Spinal cord (tissue), 9 donors: ENCODE measurements at regions not wholly inside any gene's neighbourhood (a gene's known extent, or its start where the extent isn't known, plus 50 kb on each side); places are given as distances from the start of the nearest gene placed in this dataset.

ENCODE experiments used
- DNase-seq, 6 donors: peaks; one replicate each; pipeline versions ENCODE4 v3.0.0 to v3.0.0-alpha.2; 2013 to 2015; ENCODE audit warnings: low spot score in 6 of 6, low read depth in 4 of 6
- H3K27ac ChIP-seq: one replicate; pipeline ENCODE4 v1.5.1; 2013; ENCODE audit warnings: low read depth, low read length, control low read depth
- H3K27me3 ChIP-seq: one replicate; pipeline ENCODE4 v1.6.1; 2013; ENCODE audit warnings: low read length; ENCODE audit not compliant: control insufficient read depth, insufficient read depth
- H3K36me3 ChIP-seq: one replicate; pipeline ENCODE4 v1.6.1; 2013; ENCODE audit warnings: low read length; ENCODE audit not compliant: control insufficient read depth, insufficient read depth
- H3K4me1 ChIP-seq: one replicate; pipeline ENCODE4 v1.6.1; 2013; ENCODE audit warnings: low read length; ENCODE audit not compliant: control insufficient read depth, insufficient read depth
- H3K4me3 ChIP-seq: one replicate; pipeline ENCODE4 v1.5.1; 2013; ENCODE audit warnings: low read depth, low read length, control low read depth
- H3K9me3 ChIP-seq: one replicate; pipeline ENCODE4 v1.6.1; 2013; ENCODE audit warnings: low read length; ENCODE audit not compliant: control insufficient read depth, insufficient read depth
- WGBS: methylation state at CpG from one replicate; pipeline ENCODE4 v1.1.5; 2013; ENCODE audit warnings: missing lambda C conversion rate; ENCODE audit not compliant: insufficient coverage; 5-methylcytosine and 5-hydroxymethylcytosine counted together
- donor health status: healthy.

DNA sequence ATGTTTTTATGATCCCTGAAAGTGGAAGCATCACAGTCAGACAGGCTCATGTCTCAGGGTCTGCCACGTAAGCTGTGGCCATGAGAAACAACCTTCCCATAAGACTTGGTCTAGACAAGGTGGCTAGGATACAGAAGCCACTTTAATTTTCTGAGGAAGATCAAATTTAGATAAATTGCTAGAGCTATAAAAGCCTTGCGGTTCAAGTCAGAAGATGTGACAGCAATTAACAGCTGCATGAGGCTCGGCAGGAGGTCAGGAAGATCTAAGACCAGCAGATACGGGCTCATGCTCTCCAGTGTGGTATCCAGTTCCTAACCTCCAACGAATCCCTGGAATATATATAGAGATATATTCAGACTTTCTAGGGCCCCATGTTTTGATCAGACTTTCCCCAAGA lies 577.1 kb downstream of the PLPP3 start:
- WGBS: 71% methylated on average over 2 of the region's 5 CpGs
- Histone ChIP-seq H3K4me1 (no peaks in the 10 kb centered on the region), H3K4me3 (no peak overlapping the region), H3K27me3 (no peaks in the 10 kb centered on the region), H3K9me3 (peaks cover 1% of the 10 kb centered on the region), H3K36me3 (no peaks in the 10 kb centered on the region), H3K27ac (no peak overlapping the region)
- DNase-seq: no peak

DNA sequence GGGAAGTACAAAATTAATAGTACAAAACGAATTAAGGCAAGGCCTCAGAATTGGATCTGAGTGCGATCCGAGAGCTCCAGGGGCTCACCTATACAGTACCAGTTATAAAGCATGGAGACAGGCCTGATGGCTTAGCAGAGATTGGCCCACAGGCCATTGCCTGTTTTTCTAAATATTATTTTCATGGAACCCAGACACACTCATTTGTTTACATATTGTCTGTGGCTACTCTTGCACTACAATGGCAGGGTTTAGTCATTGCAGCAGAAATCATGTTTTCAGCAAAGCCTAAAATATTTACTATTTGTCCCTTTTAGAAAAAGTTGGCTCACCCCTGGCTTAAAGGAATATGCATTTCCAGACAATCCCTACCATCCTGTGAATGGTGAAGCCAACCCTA lies 578.9 kb downstream of the PLPP3 start:
- Histone ChIP-seq H3K4me1 (no peaks in the 10 kb centered on the region), H3K4me3 (no peak overlapping the region), H3K27ac (no peak overlapping the region), H3K27me3 (no peaks in the 10 kb centered on the region), H3K9me3 (peaks cover 1% of the 10 kb centered on the region), H3K36me3 (no peaks in the 10 kb centered on the region)
- 78% methylated on average over 2 of the region's 3 CpGs for WGBS
- DNase-seq: no peak

DNA sequence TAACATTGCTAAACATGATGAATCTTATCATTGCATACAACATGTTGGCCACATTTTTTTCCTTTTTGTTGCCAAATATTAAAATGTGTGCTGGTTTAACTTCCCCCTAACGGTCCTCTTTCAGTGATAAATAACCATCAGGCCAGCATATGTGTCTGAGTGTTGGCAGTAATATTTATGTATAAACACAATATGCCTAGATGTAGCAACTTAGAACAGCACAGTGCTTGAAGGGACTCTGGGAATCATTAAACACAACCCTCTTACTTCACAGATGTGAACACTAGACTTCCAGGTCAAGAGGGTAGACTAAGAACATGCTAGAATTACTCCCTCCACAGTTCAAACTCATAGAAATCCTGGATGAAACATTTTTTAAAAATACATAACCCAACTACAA lies 581.8 kb downstream of the PLPP3 start:
- H3K27me3 ChIP-seq: no peaks in the 10 kb centered on the region
- no peaks in the 10 kb centered on the region for H3K9me3 ChIP-seq
- peak in 1 of 6 donors; percentile 69 for DNase-seq
- H3K36me3 ChIP-seq: no peaks in the 10 kb centered on the region
- no peaks in the 10 kb centered on the region for H3K4me1 ChIP-seq
- no peak overlapping the region for H3K4me3 ChIP-seq
- WGBS: no CpG with 5 or more reads among the region's 1 CpG
- no peak overlapping the region for H3K27ac ChIP-seq

DNA sequence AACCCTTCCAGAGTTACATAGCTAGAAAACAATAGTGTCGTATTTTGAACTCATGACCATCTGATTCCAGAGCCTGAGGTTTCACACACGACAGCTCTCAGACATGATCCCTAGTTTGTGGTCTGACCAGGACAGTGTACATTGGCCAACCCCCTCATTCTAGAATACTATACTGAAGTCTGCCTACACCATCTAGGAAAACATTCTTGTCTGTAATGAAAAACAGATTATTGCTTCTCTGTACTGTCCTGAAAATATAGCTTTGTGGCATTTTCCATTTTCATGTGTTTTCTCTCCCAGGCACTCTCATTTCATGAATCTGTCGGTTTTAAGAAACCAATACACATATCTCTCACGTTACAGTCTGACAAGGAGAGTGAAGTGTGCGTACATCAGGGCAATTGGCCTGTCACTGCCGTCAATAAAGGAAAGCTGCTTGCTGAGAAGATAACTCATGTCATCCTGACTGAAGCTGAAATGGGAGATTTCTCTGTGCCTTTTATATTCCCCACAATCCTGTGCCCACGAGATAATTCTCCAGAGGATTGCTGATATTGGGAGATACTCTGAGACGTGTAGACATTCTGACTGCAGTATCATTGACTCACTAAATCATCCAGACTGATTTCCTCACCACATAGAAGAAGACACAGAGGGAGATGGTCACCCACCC lies 585.6 kb downstream of the PLPP3 start:
- H3K4me1 ChIP-seq: no peaks in the 10 kb centered on the region
- no peak overlapping the region for H3K27ac ChIP-seq
- no peaks in the 10 kb centered on the region for H3K9me3 ChIP-seq
- H3K27me3 ChIP-seq: no peaks in the 10 kb centered on the region
- 70% methylated on average over 2 of the region's 8 CpGs for WGBS
- peak in 1 of 6 donors; percentile 54 for DNase-seq
- H3K4me3 ChIP-seq: no peak overlapping the region
- H3K36me3 ChIP-seq: no peaks in the 10 kb centered on the region

DNA sequence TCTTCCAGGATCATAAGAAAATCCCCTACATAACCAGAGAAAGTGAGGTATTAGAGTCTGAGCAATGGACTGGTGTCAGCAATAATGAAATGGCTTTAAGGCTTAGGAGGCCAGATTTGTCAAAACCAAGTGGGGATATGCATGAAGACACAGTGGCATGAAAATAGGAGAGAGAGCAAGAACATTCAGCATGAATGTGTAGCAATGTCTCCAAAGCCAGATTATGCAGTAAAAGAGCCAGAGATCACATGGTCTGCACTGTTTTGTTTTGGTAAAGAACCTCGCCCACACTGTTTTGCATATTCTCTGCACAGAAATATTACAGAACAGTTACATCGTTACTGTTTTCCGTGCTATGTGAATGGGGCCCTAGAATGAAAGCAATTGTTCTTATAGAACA lies 589.4 kb downstream of the PLPP3 start:
- no peaks in the 10 kb centered on the region for H3K27me3 ChIP-seq
- no peaks in the 10 kb centered on the region for H3K4me1 ChIP-seq
- H3K9me3 ChIP-seq: no peaks in the 10 kb centered on the region
- no peak overlapping the region for H3K27ac ChIP-seq
- H3K4me3 ChIP-seq: no peak overlapping the region
- WGBS: 75% methylated on average over 2 of the region's 3 CpGs
- no peak for DNase-seq
- H3K36me3 ChIP-seq: no peaks in the 10 kb centered on the region

DNA sequence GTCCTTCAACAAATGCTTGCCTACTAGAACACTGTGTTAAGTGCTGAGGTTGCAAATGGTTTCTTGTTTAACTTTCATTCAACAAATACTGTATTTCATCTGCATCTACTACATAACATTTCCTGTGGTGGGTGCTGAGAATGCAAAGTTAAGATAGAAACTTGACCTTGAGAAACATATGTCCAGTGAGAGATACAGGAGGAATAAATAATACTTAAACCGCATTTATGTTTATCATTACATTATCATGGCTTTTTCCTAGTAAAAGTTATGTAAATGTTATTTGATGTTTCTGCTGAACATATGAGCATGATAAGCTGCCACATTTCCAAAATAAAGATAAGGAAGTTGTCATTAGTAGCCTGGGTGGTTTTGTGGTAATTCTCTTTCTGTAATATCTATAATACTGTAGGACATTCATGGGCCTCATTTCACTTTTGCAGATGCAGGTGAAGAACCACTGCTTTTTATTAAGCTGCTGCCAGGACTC lies 590.4 kb downstream of the PLPP3 start:
- Histone ChIP-seq H3K27ac (no peak overlapping the region), H3K27me3 (no peaks in the 10 kb centered on the region), H3K36me3 (no peaks in the 10 kb centered on the region), H3K4me3 (no peak overlapping the region), H3K9me3 (no peaks in the 10 kb centered on the region), H3K4me1 (no peaks in the 10 kb centered on the region)
- no peak for DNase-seq
- WGBS: no CpG with 5 or more reads among the region's 1 CpG

DNA sequence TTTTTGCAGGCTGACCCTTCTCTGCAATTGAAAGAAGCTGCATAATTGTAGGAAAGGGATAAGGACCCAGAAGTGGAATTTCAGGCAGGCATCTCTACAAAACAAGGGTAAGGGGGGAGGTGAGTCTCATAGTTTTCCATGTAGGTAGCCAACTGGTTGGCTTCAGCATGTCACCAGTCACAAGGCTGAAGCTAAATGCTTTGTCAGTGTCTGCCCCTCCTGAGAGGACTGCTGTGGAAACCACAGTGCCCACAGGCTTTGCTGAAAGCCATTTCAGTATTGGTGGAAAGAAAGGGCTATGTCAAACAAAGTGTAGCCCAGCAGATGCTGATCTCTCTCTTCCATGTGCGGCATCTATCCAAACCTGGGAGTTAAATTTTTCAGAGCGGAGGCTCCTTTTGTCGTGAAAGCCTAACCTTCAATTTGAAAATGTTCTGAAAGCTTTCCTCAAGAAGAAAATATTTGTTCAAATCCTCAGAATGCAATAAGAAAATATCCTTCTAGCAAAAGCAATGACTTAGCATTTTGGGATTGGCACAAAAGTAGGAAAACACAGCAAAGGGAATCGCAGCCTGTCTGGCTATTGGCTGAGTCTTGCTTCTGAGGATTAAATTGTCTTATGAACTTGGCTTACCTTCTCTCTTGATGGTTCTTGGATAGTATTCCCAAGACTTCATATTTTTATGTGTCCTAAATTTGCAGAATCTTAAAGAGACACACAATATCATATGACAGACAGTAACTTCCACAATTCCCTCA lies 591.7 kb downstream of the PLPP3 start:
- no CpG with 5 or more reads among the region's 4 CpGs for WGBS

DNA sequence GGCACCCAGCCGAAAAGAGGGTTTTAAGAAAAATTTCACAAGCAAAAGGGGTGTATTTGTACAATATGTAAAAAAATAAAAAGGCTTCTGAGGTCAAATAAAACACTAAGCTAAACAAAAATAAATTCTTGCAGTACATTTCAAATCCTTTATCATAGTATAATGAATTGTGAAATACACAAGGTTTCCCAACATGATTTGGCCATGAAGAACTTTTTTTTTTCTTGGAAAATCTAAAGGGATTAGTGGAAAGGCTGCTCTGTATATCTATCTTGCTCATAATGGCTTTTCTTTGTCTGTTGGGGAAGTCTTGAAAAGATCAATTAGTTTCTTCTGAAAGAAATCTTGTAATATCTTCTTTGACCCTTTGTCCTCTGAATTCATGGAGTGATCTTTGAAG lies 593.4 kb downstream of the PLPP3 start:
- Histone ChIP-seq H3K36me3 (no peaks in the 10 kb centered on the region), H3K4me1 (no peaks in the 10 kb centered on the region), H3K9me3 (no peaks in the 10 kb centered on the region), H3K27me3 (no peaks in the 10 kb centered on the region), H3K27ac (no peak overlapping the region), H3K4me3 (no peak overlapping the region)
- WGBS: no CpG with 5 or more reads among the region's 1 CpG
- DNase-seq: no peak

More for the DNA sequence above, 591.7 kb downstream of the PLPP3 start:
- Histone ChIP-seq H3K27ac (no peak overlapping the region), H3K36me3 (no peaks in the 10 kb centered on the region), H3K4me1 (no peaks in the 10 kb centered on the region), H3K27me3 (no peaks in the 10 kb centered on the region), H3K4me3 (no peak overlapping the region), H3K9me3 (no peaks in the 10 kb centered on the region)
- DNase-seq: peak in 2 of 6 donors; percentile 10 to 60

DNA sequence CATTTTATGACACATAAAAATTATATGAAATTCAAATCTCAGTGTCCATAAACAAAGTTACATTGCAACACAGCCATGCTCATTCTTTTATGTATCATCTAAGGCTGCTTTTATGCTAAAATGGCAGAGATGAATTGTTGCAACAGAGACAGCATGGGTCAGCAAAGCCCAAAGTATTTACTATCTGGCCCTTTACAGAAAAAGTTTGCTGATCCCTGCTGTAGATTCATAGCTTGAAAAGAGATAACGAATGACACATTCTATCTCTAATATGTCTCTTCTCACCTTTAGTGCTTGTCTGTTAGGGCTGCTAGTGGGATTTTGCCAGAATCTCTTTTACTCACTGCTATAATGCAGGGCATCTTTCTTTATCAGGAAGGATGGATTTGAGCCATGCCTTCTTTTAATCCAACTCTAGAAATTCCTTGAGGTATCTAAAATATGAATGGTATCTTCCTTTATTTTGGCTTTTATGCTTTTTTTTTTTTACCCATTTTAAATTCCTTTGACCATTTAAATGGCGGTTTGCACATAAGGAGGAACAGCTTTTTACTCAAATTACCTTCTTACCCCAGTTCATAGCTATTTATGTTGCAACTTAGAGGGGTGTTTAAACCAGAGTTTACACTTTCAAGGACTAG lies 598.2 kb downstream of the PLPP3 start:
- peaks cover 1% of the 10 kb centered on the region for H3K9me3 ChIP-seq
- H3K36me3 ChIP-seq: no peaks in the 10 kb centered on the region
- WGBS: no CpG with 5 or more reads among the region's 2 CpGs
- no peaks in the 10 kb centered on the region for H3K27me3 ChIP-seq
- no peak overlapping the region for H3K27ac ChIP-seq
- no peaks in the 10 kb centered on the region for H3K4me1 ChIP-seq
- no peak for DNase-seq
- no peak overlapping the region for H3K4me3 ChIP-seq
